ENCODE measurements at regions not wholly inside any gene's neighbourhood (a gene's known extent, or its start where the extent isn't known, plus 50 kb on each side); places are given as distances from the start of the nearest gene placed in this dataset.

- Histone ChIP-seq H3K79me2 (ENCODE audit: control insufficient read depth, insufficient read depth, low read length) (no peaks in the 10 kb centered on the region), H3K4me3 (no peak overlapping the region), H3K4me2 (ENCODE audit: insufficient read depth, low read length) (no peak overlapping the region), H3K27ac (ENCODE audit: extremely low read depth, low read depth, low read length) (no peak overlapping the region), H3K9me1 (ENCODE audit: control insufficient read depth, insufficient read depth, low read length) (no peaks in the 10 kb centered on the region), H3K9ac (ENCODE audit: insufficient read depth in 1 of 2, low read depth in 2 of 2, low read length in 2 of 2) (no peak overlapping the region), H2AFZ (ENCODE audit: low read depth, low read length) (no peak overlapping the region), H3K27me3 (ENCODE audit: control insufficient read depth in 2 of 2, insufficient read depth in 2 of 2, low read length in 2 of 2) (no peaks in the 10 kb centered on the region), H3K9me3 (replicated peaks; ENCODE audit: control insufficient read depth, insufficient read depth, low read depth, low read length) (no peaks in the 10 kb centered on the region), H4K20me1 (replicated peaks; ENCODE audit: control insufficient read depth, insufficient read depth, low read length) (no peaks in the 10 kb centered on the region), H3K4me1 (replicated peaks in 1 of 2; ENCODE audit: control insufficient read depth in 2 of 2, insufficient read depth in 2 of 2, low read length in 2 of 2) (no peaks in the 10 kb centered on the region), H3K36me3 (ENCODE audit: control insufficient read depth, insufficient read depth, low read length) (no peaks in the 10 kb centered on the region)
- no TSS peak for BruUV-seq (replicated peaks)
- FAIRE-seq (no peak), DNase-seq (ENCODE audit: extremely low read depth in 1 of 4, low spot score in 3 of 4) (no peak), ATAC-seq (no peak)
- POLR2A ChIA-PET = no interaction called here
- in situ Hi-C loops (cut with MboI) (no loop called here), intact Hi-C loops (cut with micrococcal nuclease) (no loop called here)
- WGBS (ENCODE audit: insufficient coverage, low coverage, missing lambda C conversion rate) = 13% methylated on average over 1 of the region's 1 CpG
- TF ChIP-seq ZNF23 (CRISPR knock-in tag; IDR thresholded peaks at IDR 0.05) = no peak
- no peak for TF ChIP-seq TRIM28 (IDR thresholded peaks at IDR 0.05)
- no peak for TF ChIP-seq NKRF (IDR thresholded peaks at IDR 0.05; ENCODE audit: borderline replicate concordance)
- no peak for TF ChIP-seq STAT5B (CRISPR knock-in tag; IDR thresholded peaks at IDR 0.05)
- TF ChIP-seq CBX1 (IDR thresholded peaks at IDR 0.05; ENCODE audit: low read depth) = no peak
- TF ChIP-seq GATAD2B (IDR thresholded peaks at IDR 0.05; ENCODE audit: borderline replicate concordance) = no peak
- no peak for TF ChIP-seq NCOA6 (IDR thresholded peaks at IDR 0.05)
- no peak for TF ChIP-seq SRSF7 (optimal IDR thresholded peaks at IDR 0.05; ENCODE audit: low read depth, low read length)
- no peak for TF ChIP-seq FIP1L1 (IDR thresholded peaks at IDR 0.05; ENCODE audit: low read depth, low read length, poor library complexity, severe bottlenecking)
- no peak for TF ChIP-seq VEZF1 (CRISPR knock-in tag; IDR thresholded peaks at IDR 0.05)
- TF ChIP-seq ZNF134 (CRISPR knock-in tag; conservative IDR thresholded peaks at IDR 0.05) = no peak
- no peak for TF ChIP-seq ZMIZ1 (IDR thresholded peaks at IDR 0.05; ENCODE audit: low read depth in 2 of 2, low read length in 2 of 2)
- TF ChIP-seq E2F1 (CRISPR knock-in tag; IDR thresholded peaks at IDR 0.05) = no peak
- CTCF ChIA-PET (ENCODE audit: low intra/inter-chr PET ratio) = no interaction called here
Measured at GRCh38 chr7:20542594-20542993, 72.9 kb upstream of the ABCB5 start.
